ENCODE measurements at regions not wholly inside any gene's neighbourhood (a gene's known extent, or its start where the extent isn't known, plus 50 kb on each side); places are given as distances from the start of the nearest gene placed in this dataset.

DNA sequence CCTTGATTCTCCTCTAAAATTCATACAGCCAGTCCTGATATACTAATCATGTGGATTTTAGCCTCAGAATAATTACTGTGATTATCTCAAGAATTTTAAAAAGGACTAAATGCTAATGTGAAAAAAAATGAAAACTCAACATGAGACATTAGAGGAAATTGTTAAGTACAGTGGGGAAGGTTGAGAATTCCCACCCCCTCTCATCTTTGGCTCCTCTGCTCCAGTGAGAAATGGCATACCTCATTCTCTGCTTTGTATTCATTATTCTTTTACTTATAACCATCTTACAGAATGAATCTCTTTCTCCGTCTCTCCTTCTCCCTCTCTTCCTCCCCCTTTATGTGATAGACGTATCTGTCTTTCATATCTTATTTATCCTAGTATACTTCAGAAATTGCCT is 70.9 kb downstream of the DIRAS3 start:
- TF ChIP-seq, protein P1, sequence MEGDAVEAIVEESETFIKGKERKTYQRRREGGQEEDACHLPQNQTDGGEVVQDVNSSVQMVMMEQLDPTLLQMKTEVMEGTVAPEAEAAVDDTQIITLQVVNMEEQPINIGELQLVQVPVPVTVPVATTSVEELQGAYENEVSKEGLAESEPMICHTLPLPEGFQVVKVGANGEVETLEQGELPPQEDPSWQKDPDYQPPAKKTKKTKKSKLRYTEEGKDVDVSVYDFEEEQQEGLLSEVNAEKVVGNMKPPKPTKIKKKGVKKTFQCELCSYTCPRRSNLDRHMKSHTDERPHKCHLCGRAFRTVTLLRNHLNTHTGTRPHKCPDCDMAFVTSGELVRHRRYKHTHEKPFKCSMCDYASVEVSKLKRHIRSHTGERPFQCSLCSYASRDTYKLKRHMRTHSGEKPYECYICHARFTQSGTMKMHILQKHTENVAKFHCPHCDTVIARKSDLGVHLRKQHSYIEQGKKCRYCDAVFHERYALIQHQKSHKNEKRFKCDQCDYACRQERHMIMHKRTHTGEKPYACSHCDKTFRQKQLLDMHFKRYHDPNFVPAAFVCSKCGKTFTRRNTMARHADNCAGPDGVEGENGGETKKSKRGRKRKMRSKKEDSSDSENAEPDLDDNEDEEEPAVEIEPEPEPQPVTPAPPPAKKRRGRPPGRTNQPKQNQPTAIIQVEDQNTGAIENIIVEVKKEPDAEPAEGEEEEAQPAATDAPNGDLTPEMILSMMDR (IDR thresholded peaks at IDR 0.05): no peak
- TF ChIP-seq POLR2A (IDR thresholded peaks at IDR 0.05): no peak
